Lower lobe of right lung (tissue), 2 donors: ENCODE measurements at regions not wholly inside any gene's neighbourhood (a gene's known extent, or its start where the extent isn't known, plus 50 kb on each side); places are given as distances from the start of the nearest gene placed in this dataset.
A peak's percentile ranks its signal among the peaks of the same experiment; 100 is the strongest.

Experiments
- ATAC-seq, 2 donors: fragments of 200-7000 bp; cut with Tn5 transposase; one replicate each; pipeline ENCODE4 v1.9.1; 2020 to 2022; ENCODE audit warnings: mild to moderate bottlenecking in 2 of 2, moderate library complexity in 2 of 2
- DNase-seq: peaks from one replicate; pipeline ENCODE4 v3.0.0-alpha.2; 2020
- H3K27ac ChIP-seq: fragments of 200-600 bp; one replicate; pipeline ENCODE4 v1.8.0; 2022
- H3K27me3 ChIP-seq: fragments of 200-600 bp; one replicate; pipeline ENCODE4 v1.8.0; 2022; ENCODE audit warnings: low read depth
- H3K36me3 ChIP-seq: fragments of 200-600 bp; one replicate; pipeline ENCODE4 v1.8.0; 2022; ENCODE audit warnings: mild to moderate bottlenecking
- H3K4me1 ChIP-seq: fragments of 200-600 bp; one replicate; pipeline ENCODE4 v1.8.0; 2022
- H3K4me3 ChIP-seq: fragments of 200-600 bp; one replicate; pipeline ENCODE4 v1.8.0; 2022; ENCODE audit warnings: mild to moderate bottlenecking
- H3K9me3 ChIP-seq: fragments of 200-600 bp; one replicate; pipeline ENCODE4 v1.8.0; 2022
- intact Hi-C: fragments of 100-400 bp; cut with DNase I; formaldehyde crosslinking; loops from one replicate; pipeline ENCODE4 v1.11.0; 2022
- TF ChIP-seq, protein P1 (sequence below): fragments of 200-600 bp; IDR thresholded peaks from one replicate; pipeline ENCODE4 v1.8.0; 2022; ENCODE audit warnings: antibody characterized with exemption, mild to moderate bottlenecking
- donor health status: DM: no; HTN: yes; CAD: no; lungs with severe emphysema.

DNA sequence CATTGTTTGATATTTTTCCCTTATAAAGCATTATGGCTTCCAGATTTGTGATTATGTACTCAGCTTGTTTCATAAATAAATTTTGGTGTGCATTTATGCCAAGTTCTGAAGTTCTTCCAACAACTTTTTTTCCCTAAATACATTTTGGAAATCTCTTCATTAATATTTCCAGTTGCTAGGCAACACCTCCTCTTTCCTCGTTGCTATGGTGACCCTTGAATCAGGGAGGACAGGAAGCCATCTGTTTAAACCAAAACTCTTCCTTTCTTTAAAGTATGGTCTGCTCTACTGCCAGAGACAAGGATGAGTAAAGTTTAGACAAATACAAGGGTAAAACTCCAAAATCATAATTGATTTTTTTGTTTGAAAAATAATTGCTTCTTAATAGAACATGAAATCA is 779.3 kb downstream of the CDH9 start:
- H3K27me3 ChIP-seq = no peaks in the 10 kb centered on the region
- no peak overlapping the region for H3K4me3 ChIP-seq
- no peak overlapping the region for H3K27ac ChIP-seq
- no peaks in the 10 kb centered on the region for H3K36me3 ChIP-seq
- no peak for ATAC-seq
- TF ChIP-seq, protein P1, sequence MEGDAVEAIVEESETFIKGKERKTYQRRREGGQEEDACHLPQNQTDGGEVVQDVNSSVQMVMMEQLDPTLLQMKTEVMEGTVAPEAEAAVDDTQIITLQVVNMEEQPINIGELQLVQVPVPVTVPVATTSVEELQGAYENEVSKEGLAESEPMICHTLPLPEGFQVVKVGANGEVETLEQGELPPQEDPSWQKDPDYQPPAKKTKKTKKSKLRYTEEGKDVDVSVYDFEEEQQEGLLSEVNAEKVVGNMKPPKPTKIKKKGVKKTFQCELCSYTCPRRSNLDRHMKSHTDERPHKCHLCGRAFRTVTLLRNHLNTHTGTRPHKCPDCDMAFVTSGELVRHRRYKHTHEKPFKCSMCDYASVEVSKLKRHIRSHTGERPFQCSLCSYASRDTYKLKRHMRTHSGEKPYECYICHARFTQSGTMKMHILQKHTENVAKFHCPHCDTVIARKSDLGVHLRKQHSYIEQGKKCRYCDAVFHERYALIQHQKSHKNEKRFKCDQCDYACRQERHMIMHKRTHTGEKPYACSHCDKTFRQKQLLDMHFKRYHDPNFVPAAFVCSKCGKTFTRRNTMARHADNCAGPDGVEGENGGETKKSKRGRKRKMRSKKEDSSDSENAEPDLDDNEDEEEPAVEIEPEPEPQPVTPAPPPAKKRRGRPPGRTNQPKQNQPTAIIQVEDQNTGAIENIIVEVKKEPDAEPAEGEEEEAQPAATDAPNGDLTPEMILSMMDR = no peak
- intact Hi-C loops = no loop called here
- H3K4me1 ChIP-seq = no peaks in the 10 kb centered on the region
- peaks cover 8% of the 10 kb centered on the region for H3K9me3 ChIP-seq
- no peak for DNase-seq

DNA sequence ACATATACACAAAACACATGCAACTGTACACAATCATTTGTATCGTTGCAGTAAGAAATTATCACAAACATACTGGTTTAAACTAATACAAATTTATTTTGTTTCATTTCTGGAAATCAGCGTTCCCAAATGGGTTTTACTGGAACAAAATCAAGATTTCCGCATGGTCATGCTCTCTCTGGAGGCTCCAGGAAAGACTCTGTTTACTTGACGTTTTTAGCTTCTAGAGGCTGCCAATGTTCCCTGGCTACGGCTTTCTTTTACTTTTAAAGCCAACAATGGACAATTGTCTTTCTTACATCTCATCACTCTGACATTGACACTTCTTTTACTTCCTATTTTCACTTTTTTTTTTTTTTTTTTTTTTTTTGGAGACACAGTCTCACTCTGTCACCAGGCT is 793.1 kb downstream of the CDH9 start:
- no peaks in the 10 kb centered on the region for H3K4me1 ChIP-seq
- TF ChIP-seq, protein P1 = no peak
- no peaks in the 10 kb centered on the region for H3K27me3 ChIP-seq
- no peaks in the 10 kb centered on the region for H3K36me3 ChIP-seq
- ATAC-seq (no peak), DNase-seq (no peak)
- intact Hi-C loops = no loop called here
- no peak overlapping the region for H3K27ac ChIP-seq
- H3K4me3 ChIP-seq = no peak overlapping the region
- no peaks in the 10 kb centered on the region for H3K9me3 ChIP-seq

DNA sequence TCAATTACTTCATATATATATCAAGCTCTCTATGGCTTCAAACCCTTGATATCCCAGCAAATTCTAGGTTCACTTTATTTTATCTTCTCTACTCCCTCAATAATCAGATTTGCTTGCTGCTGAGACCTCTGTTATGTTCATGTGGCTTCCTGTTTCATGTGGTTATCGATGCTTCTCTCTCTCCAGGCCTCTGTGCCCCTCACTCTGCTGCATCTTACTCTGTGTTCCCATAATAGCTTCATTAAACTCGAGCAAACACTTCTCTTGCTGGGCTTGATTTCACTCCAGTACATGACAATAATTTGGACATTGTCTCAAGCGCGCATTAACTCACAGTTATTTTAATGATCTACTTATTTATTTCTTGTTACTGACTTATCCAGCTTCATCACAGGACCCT is 798.8 kb downstream of the CDH9 start:
- no peak overlapping the region for H3K4me3 ChIP-seq
- ATAC-seq = no peak
- no peak for DNase-seq
- H3K27me3 ChIP-seq = no peaks in the 10 kb centered on the region
- intact Hi-C loops = no loop called here
- no peaks in the 10 kb centered on the region for H3K36me3 ChIP-seq
- no peaks in the 10 kb centered on the region for H3K9me3 ChIP-seq
- TF ChIP-seq, protein P1 = no peak
- no peaks in the 10 kb centered on the region for H3K4me1 ChIP-seq
- no peak overlapping the region for H3K27ac ChIP-seq

DNA sequence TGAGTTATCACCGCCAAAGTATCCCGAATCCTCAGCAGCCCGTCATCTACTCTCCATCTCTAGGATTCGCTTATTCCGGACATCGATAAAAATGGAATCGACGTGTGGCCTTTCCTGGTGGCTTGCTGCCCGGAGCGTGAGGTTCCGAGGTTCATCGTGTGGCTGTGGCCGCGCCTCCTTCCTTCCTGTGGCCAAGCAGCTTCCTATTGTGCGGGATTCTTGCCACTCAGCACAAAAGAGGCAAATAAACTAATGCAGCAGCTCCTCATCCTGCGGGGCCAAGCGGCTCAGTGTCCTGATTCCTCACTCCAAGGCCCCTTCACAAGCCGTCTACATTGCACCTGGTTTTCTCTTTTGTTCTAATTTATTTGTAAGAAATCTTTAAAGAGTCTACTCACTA is 800.9 kb downstream of the CDH9 start:
- DNase-seq = no peak

DNA sequence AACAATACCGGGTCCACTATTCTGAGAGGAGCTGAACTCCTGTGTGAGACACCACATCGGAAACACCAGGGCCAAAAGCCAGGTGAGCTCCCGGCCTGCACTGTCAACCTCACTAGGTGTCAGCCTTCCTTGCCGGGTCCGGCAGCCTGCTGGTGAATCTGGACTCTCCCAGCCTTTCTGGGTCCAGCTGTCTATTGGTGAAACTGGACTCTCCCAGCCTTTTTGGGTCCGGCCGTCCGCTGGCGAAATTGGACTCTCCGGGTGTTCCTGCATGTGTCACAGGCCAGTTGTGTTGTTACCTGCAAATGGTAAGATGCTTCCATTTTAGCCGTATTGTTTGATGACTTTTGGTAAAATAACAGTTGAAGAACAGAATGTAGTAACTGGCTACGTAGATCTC is 801.5 kb downstream of the CDH9 start:
- Histone ChIP-seq H3K9me3 (no peaks in the 10 kb centered on the region), H3K27me3 (no peaks in the 10 kb centered on the region), H3K27ac (no peak overlapping the region), H3K4me3 (no peak overlapping the region), H3K36me3 (no peaks in the 10 kb centered on the region), H3K4me1 (no peaks in the 10 kb centered on the region)
- TF ChIP-seq, protein P1 = no peak
- ATAC-seq (no peak), DNase-seq (no peak)
- intact Hi-C loops = no loop called here

More for the DNA sequence above, 800.9 kb downstream of the CDH9 start:
- Histone ChIP-seq H3K36me3 (no peaks in the 10 kb centered on the region), H3K9me3 (no peaks in the 10 kb centered on the region), H3K4me1 (no peaks in the 10 kb centered on the region), H3K27ac (no peak overlapping the region), H3K27me3 (no peaks in the 10 kb centered on the region), H3K4me3 (no peak overlapping the region)
- TF ChIP-seq, protein P1 = no peak
- intact Hi-C loops = no loop called here
- no peak for ATAC-seq

DNA sequence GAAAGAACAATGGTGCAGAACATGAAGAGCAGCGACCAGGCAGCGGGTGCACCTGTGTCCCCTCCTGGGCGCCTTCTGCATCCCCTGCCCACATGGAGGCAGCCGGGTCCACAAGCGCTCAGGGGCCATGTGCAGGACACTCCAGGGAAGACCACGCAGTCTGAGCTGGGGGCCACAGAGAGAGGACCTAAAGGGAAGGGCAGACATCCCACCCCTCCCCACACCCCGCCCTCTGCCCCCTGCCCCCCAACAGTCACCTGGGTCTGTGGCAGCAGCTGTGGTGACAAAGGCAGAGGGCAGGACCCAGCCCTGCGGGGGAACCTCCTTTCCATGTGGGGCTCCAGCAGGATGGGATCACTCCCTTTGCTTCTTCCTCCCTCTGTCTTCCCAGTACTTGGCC is 805.7 kb downstream of the CDH9 start:
- TF ChIP-seq, protein P1 = no peak
- Histone ChIP-seq H3K4me1 (no peaks in the 10 kb centered on the region), H3K36me3 (no peaks in the 10 kb centered on the region), H3K27me3 (no peaks in the 10 kb centered on the region), H3K27ac (no peak overlapping the region), H3K4me3 (no peak overlapping the region), H3K9me3 (no peaks in the 10 kb centered on the region)
- peak; percentile 24 to 28 for ATAC-seq
- DNase-seq = no peak
- intact Hi-C loops = no loop called here
